Activated naive CD4-positive, alpha-beta T cell treated with anti-CD3 and anti-CD28 coated beads, Interleukin-2, amount 50 U/mL, for 24 hours (primary cell): ENCODE measurements at regions not wholly inside any gene's neighbourhood (a gene's known extent, or its start where the extent isn't known, plus 50 kb on each side); places are given as distances from the start of the nearest gene placed in this dataset.

Experiments used
- H3K27ac Mint-ChIP-seq: one replicate; pipeline ENCODE4 v1.8.0; 2021; ENCODE audit warnings: mild to moderate bottlenecking, mixed read lengths
- H3K27me3 Mint-ChIP-seq: one replicate; pipeline ENCODE4 v1.8.0; 2021; ENCODE audit warnings: mixed read lengths
- H3K36me3 Mint-ChIP-seq: one replicate; pipeline ENCODE4 v1.8.0; 2021; ENCODE audit warnings: mixed read lengths
- H3K4me1 Mint-ChIP-seq: one replicate; pipeline ENCODE4 v1.8.0; 2021; ENCODE audit warnings: mixed read lengths
- H3K4me3 Mint-ChIP-seq: one replicate; pipeline ENCODE4 v1.8.0; 2021; ENCODE audit warnings: mild to moderate bottlenecking, mixed read lengths
- H3K9me3 Mint-ChIP-seq: one replicate; pipeline ENCODE4 v1.8.0; 2021; ENCODE audit warnings: mixed read lengths

DNA sequence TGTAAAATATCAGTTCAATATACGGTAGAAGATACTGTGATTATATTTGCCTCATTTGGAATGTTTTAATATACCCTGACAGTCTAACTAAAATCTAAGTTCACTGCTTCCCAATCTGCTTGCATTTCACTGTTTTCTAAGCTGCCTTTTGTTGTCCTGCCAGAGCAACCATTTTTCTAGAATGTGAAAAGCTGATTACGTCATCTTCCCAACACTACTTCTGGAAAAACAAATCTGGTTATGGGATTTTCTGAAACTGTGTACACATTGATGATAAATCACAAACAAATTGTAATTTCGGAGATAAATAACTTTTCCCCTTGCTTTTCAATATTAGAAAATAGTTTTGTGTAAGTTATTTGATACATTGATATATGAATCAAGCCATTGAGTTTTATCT, 1529.0 kb downstream of the CDH11 start:
- Mint-ChIP-seq H3K27me3 (no peaks in the 10 kb centered on the region), H3K4me3 (no peak overlapping the region), H3K4me1 (no peaks in the 10 kb centered on the region), H3K27ac (no peak overlapping the region), H3K9me3 (peaks cover 9% of the 10 kb centered on the region), H3K36me3 (no peaks in the 10 kb centered on the region)

DNA sequence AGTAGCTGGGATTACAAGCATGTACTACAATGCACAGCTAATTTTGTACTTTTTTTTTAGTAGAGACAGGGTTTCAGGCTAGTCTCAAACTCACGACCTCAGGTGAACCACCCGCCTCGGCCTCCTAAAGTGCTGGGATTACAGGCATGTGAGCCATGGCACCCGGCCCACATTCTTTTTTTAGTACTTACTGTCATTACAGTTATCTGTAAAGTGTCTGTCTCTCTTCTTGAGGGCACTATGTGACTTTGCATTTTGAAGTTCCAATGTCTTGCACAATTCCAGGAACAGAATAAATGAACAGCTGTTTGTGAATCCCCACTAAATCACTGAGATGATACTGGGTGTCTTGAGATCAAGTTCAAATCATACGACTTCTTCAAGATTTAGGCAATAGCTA, 1540.3 kb downstream of the CDH11 start:
- Mint-ChIP-seq H3K36me3 (no peaks in the 10 kb centered on the region), H3K27ac (no peak overlapping the region), H3K4me3 (no peak overlapping the region), H3K9me3 (peaks cover 9% of the 10 kb centered on the region), H3K4me1 (no peaks in the 10 kb centered on the region), H3K27me3 (no peaks in the 10 kb centered on the region)

DNA sequence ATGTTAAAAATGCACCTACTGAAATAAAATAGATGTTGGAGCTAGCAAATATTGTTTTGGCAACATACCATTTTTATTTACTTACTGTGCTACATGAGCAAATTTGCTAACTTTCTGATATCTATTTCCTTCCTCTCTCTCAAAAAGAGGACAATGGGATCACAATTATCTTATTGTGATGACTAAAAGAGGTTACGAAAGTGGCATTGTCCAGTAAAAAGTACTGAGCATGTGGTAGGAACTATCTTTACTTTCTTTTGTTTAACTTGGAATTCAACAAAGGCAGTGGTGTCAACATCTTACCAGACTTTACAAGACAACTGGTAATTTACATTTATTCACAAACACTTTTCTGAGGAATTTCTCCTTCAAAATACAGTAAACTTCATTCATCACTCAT, 1542.6 kb upstream of the CDH8 start:
- H3K9me3 Mint-ChIP-seq = peaks cover 9% of the 10 kb centered on the region
- no peaks in the 10 kb centered on the region for H3K36me3 Mint-ChIP-seq
- no peaks in the 10 kb centered on the region for H3K4me1 Mint-ChIP-seq
- no peak overlapping the region for H3K27ac Mint-ChIP-seq
- no peaks in the 10 kb centered on the region for H3K27me3 Mint-ChIP-seq
- H3K4me3 Mint-ChIP-seq = no peak overlapping the region

DNA sequence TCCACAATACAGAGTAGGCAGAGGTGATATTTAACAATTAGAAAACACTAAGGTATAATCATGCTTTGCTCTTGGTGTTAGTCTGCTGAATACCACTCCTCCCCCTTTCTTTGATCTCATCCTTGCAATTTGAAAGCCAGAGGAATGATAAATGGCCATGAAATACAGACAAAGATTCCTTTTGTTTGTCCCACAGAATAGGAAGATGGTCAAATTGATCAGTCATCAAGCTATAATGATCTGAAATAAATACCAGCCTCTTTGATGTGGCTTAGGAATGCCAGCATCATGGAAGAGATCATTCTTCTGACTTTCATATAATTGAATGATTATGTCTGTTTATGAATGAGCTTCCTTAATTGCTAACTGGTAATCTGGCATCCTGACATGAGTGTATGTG, 1541.7 kb upstream of the CDH8 start:
- H3K36me3 Mint-ChIP-seq = no peaks in the 10 kb centered on the region
- H3K27ac Mint-ChIP-seq = no peak overlapping the region
- no peaks in the 10 kb centered on the region for H3K27me3 Mint-ChIP-seq
- H3K4me1 Mint-ChIP-seq = no peaks in the 10 kb centered on the region
- H3K4me3 Mint-ChIP-seq = no peak overlapping the region
- peaks cover 10% of the 10 kb centered on the region for H3K9me3 Mint-ChIP-seq

DNA sequence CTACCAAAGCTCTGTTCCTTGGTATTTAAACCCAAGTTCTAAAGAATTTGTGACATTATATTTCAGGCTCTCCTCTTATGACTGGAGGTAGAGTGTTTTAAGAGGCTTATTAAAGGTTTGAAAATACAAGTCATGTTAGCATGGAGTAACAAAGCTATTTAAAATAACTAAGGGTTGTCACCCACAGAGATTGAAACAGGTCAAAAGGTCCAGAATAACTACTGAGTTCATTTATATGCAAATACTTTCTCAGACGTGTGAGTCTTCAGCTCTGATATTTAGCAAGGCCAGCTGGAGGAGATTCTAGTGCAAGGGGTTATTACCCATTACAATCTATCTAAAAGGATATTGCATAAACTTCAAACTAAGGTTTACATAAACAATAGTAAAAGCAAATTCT, 1538.8 kb upstream of the CDH8 start:
- Mint-ChIP-seq H3K9me3 (peaks cover 10% of the 10 kb centered on the region), H3K36me3 (no peaks in the 10 kb centered on the region), H3K27ac (no peak overlapping the region), H3K27me3 (no peaks in the 10 kb centered on the region), H3K4me3 (no peak overlapping the region), H3K4me1 (no peaks in the 10 kb centered on the region)

DNA sequence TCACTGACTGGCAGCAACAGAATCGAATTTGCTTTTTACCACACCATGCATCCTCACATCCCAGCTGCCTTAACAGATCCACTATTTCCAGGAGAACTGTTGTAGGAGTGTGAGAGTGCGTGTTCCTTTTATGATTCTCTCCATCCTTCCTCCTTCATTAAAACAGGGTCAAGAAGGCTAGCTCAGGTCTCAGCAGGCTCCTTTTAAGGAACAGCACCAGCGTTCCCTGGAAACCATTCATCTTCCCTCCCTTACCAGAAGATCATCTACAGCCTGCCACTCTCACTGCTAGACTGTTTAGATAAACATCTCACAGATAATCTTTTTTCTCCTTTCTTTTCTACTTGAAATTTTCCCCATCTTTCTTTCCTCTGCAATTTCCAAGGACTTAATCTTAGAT, 1531.9 kb upstream of the CDH8 start:
- H3K36me3 Mint-ChIP-seq = no peaks in the 10 kb centered on the region

DNA sequence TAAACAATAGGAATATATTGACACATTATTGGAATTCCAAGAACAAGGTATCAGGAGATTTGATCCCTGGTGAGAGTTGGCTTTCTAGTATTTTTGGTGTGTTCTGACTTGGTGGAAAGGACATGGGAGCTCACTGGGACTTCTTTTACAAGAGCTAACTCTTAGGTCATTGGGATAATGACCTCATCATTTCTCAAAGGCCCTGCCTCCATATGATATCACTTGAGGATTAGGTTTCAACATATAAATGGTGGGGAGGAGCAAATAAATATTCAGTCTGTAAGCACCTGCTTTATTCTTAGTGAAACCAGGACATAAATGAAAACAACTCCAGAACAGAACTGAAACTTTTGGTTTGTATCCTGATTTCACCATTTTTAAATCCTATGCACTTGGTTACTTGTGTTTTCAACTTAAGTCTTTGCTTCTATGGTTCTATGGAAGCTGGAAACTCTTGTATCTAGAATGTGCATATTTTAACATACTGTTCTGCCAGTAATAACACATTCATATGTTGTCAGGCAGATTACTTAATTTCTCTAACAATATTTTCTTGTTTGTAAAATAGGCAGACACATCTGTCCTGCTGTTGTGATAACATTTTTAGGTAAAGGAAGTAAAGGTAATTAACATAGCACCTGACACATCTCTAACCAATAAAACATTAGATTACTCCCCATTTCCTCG, 1527.7 kb upstream of the CDH8 start:
- H3K4me3 Mint-ChIP-seq = no peak overlapping the region
- peaks cover 13% of the 10 kb centered on the region for H3K9me3 Mint-ChIP-seq

More for the DNA sequence above, 1531.9 kb upstream of the CDH8 start:
- Mint-ChIP-seq H3K9me3 (peaks cover 1% of the 10 kb centered on the region), H3K27ac (no peak overlapping the region), H3K4me3 (no peak overlapping the region), H3K27me3 (no peaks in the 10 kb centered on the region), H3K4me1 (no peaks in the 10 kb centered on the region)

DNA sequence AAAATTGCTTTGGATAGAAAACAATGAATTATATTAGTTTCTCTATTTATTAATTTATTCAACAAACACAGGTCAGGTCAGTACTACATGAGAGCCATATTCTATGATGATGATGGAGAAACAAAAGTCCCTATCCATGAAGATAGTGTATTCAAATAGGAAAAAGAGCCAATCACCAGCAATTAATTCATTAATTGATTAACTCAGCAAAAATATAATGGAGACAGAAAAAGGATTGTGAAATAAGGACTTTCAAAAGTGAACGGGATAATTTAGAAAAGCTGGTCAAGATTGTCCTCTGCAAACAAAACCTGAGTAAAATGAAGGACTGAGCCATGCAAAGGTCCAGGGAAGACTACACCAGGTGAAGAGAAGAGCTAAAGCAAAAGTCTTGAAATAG, 1517.7 kb upstream of the CDH8 start:
- Mint-ChIP-seq H3K27me3 (no peaks in the 10 kb centered on the region), H3K9me3 (peaks cover 9% of the 10 kb centered on the region), H3K4me1 (no peaks in the 10 kb centered on the region), H3K4me3 (no peak overlapping the region), H3K36me3 (no peaks in the 10 kb centered on the region), H3K27ac (no peak overlapping the region)

More for the DNA sequence above, 1527.7 kb upstream of the CDH8 start:
- H3K27ac Mint-ChIP-seq = no peak overlapping the region
- H3K27me3 Mint-ChIP-seq = no peaks in the 10 kb centered on the region
- H3K36me3 Mint-ChIP-seq = no peaks in the 10 kb centered on the region
- H3K4me1 Mint-ChIP-seq = no peaks in the 10 kb centered on the region

DNA sequence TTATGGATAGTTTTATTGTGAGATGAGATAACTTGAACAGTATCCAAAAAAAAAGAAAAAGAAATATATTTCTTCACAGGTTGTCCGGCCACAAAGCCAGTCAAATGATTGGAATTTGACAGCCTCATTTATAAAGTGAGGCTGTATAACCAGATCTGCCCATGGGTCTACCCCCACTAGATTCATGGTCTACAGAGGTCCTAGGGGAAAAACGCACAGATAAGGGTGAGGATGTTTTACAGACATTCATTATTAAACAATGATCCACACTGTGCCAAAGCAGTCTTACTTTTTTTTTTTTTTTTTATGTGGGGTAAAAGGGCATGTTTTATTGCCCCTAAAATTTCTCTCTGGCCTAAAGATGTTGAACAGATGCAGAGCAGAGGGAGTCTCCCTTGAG, 1503.0 kb upstream of the CDH8 start:
- Mint-ChIP-seq H3K4me1 (no peaks in the 10 kb centered on the region), H3K4me3 (no peak overlapping the region), H3K27me3 (no peaks in the 10 kb centered on the region), H3K9me3 (no peaks in the 10 kb centered on the region), H3K27ac (no peak overlapping the region), H3K36me3 (no peaks in the 10 kb centered on the region)

DNA sequence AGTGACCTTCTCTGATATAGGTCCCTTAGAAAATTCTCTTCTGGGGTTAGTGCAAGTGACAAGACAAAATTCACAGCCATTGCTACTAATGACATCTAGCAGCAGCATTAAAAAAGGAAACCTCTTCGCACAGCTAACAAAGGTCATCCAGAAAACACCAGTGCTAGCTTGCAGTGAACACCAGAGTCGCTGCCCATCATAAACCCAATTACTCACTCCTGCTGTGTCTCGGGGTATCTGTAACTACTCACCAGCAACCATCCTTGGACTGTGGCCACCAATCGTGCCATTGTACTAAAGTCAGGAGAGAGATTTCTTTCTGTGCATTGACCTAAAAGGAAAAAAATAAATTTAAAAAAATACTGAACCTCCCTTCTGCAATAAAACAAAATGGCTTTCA, 1494.7 kb upstream of the CDH8 start:
- no peaks in the 10 kb centered on the region for H3K4me1 Mint-ChIP-seq
- no peaks in the 10 kb centered on the region for H3K36me3 Mint-ChIP-seq
- H3K9me3 Mint-ChIP-seq = peaks cover 29% of the 10 kb centered on the region
- H3K27ac Mint-ChIP-seq = no peak overlapping the region
- no peaks in the 10 kb centered on the region for H3K27me3 Mint-ChIP-seq
- no peak overlapping the region for H3K4me3 Mint-ChIP-seq

DNA sequence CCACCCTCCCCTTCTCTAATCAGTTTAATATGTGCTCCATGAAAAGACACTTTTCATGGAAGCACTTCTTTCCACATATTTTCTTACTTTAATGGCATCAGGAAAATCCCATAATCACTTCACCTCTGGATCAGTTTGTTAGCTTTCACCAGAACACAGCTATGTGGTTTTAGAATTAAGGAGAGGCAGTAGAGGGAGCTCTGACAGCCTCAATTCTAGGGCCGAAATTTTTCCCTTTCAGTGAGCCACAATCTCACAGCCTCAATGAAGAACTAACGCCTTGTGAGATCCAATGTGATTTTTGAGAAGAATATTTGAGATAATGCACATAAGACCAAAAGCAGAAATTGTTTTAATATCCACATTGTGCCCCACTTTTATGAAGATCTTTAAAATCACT, 1494.0 kb upstream of the CDH8 start:
- Mint-ChIP-seq H3K4me3 (no peak overlapping the region), H3K4me1 (no peaks in the 10 kb centered on the region), H3K36me3 (no peaks in the 10 kb centered on the region), H3K27me3 (no peaks in the 10 kb centered on the region), H3K27ac (no peak overlapping the region), H3K9me3 (peaks cover 29% of the 10 kb centered on the region)

DNA sequence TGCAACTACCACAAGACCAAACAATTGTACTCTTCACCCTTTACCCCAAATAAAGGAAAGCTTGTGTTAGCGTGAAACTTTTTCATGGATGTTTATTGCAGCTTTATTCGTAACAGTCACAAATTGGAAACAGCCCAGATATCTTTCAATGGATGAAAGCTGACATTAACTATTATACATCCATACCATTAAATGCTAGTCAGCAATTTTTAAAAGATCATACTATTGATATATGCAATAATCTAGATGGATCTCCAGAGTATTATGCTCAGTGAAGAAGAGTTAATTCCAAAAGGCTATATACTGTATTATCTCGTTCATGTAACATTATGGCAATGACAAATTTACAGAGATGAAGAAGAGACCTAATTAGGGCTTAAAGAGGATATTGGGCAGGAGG, 1491.2 kb upstream of the CDH8 start:
- Mint-ChIP-seq H3K36me3 (no peaks in the 10 kb centered on the region), H3K4me3 (no peak overlapping the region), H3K27ac (no peak overlapping the region), H3K9me3 (peaks cover 25% of the 10 kb centered on the region), H3K4me1 (no peaks in the 10 kb centered on the region), H3K27me3 (no peaks in the 10 kb centered on the region)

DNA sequence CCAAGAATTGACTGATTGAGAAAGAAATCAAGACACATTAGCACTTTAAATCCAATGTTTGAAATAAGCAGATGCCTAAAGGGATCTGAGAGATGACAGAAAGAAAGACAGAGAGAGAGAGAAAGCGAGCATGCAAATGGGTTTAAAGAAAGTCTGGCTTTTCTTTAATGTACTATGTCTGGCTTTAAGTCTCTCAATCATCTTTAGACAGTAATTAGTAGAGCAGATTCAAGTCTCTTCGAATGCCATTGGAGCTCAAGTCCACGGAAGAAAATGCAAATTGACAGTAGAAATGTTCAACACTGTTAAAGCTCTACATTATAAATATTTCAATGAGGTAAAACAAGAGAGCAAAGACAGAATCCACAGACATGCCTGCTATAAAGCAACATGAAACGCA, 1480.2 kb upstream of the CDH8 start:
- Mint-ChIP-seq H3K4me3 (no peak overlapping the region), H3K4me1 (no peaks in the 10 kb centered on the region), H3K36me3 (no peaks in the 10 kb centered on the region), H3K9me3 (peaks cover 15% of the 10 kb centered on the region), H3K27ac (no peak overlapping the region), H3K27me3 (no peaks in the 10 kb centered on the region)

DNA sequence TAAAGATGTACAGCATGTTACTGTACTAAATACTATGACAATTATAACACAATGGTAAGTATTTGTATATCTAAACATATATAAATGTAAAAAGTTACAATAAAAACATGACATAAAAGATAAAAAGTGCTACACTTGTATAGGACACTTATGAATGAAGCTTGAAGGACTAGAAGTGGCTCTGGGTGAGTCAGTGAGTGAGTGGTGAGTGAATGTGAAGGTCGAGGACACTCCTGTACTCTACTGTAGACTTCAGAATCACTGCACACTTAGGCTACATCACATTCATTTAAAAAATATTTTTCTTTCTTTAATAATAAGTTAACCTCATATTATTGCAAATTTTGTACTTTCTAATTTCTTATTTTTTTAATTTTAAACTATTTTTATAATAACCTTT, 1476.7 kb upstream of the CDH8 start:
- Mint-ChIP-seq H3K27ac (no peak overlapping the region), H3K9me3 (peaks cover 6% of the 10 kb centered on the region), H3K4me1 (no peaks in the 10 kb centered on the region), H3K27me3 (no peaks in the 10 kb centered on the region), H3K36me3 (no peaks in the 10 kb centered on the region), H3K4me3 (no peak overlapping the region)

DNA sequence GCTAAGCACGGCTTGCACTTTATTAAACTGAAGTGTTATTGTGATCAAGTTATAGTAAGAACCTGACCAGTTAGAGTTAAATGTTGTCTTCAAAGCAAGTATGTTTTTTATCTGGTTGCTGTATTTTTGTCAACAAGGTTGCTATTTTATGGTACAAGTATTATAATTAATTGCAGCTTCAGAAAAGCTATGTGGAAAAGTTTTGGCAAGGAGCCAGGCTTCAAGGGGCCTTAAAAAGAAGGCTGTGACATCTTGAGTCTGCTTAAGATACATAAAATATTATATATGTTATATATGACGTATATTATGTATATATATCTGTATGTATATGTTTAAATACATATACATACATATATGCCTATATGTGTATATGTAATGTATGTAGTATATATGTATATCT, 1461.2 kb upstream of the CDH8 start:
- Mint-ChIP-seq H3K9me3 (no peaks in the 10 kb centered on the region), H3K4me1 (no peaks in the 10 kb centered on the region), H3K27me3 (no peaks in the 10 kb centered on the region), H3K36me3 (no peaks in the 10 kb centered on the region), H3K4me3 (no peak overlapping the region), H3K27ac (no peak overlapping the region)

DNA sequence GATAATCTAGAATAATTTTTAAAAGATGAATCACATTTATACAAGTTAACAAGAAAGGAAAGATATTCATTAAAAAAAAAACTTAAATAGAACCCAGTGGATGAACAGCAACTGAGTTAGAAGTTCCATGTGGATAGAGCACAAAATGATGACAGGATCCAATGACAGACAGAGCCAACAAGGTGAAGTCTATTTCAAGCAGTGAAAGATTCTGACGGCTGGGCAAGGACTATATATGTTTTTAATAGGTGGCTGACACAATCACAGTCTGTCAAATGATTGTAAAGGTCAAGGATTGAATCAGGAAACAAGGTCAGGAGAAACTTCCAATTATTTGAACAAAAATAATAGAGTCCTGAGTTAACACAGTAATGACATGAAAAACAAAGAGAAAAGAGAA, 1460.0 kb upstream of the CDH8 start:
- Mint-ChIP-seq H3K36me3 (no peaks in the 10 kb centered on the region), H3K4me3 (no peak overlapping the region), H3K4me1 (no peaks in the 10 kb centered on the region), H3K27ac (no peak overlapping the region), H3K9me3 (peaks cover under 1% of the 10 kb centered on the region), H3K27me3 (no peaks in the 10 kb centered on the region)

DNA sequence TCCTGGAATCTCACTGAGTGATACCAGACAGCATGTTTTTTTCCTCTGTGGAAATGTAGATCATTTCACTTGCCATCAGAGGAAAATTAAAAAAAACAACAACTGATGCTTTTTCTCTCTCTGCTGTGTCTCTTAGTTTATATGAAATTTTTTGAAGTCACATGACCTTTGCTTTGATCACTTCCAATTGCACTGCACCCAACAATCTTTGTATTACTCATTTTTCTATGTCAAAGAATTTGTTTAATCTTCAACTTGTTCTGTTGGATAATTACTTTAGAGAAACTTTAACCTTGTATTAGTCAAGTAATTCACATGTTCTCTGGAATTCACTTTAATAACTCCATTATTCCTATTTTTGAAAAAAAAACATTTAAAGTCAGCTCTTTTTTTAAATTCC, 1452.7 kb upstream of the CDH8 start:
- H3K4me1 Mint-ChIP-seq = no peaks in the 10 kb centered on the region
- peaks cover 16% of the 10 kb centered on the region for H3K9me3 Mint-ChIP-seq
- no peak overlapping the region for H3K27ac Mint-ChIP-seq
- no peaks in the 10 kb centered on the region for H3K36me3 Mint-ChIP-seq
- H3K27me3 Mint-ChIP-seq = no peaks in the 10 kb centered on the region
- H3K4me3 Mint-ChIP-seq = no peak overlapping the region
